OCI-LY7 (cell line): ENCODE measurements at regions not wholly inside any gene's neighbourhood (a gene's known extent, or its start where the extent isn't known, plus 50 kb on each side); places are given as distances from the start of the nearest gene placed in this dataset.

Source experiments
- EZH2phosphoT487 ChIP-seq: fragments of 200-600 bp; sonication (generic); IDR thresholded peaks from 2 replicates; pipeline ENCODE4 v1.6.1; 2018; ENCODE audit warnings: low read depth, borderline replicate concordance, mild to moderate bottlenecking, mixed run types, antibody characterized with exemption, low read length, moderate library complexity, mixed read lengths
- TF ChIP-seq, protein P1 (sequence below): fragments of 200-600 bp; sonication (generic); conservative IDR thresholded peaks from 2 replicates; pipeline ENCODE4 v1.5.1; 2014; ENCODE audit warnings: mild to moderate bottlenecking, antibody characterized with exemption, low read length, moderate library complexity, mixed read lengths

GRCh38 chrX:114472788-114473187 lies 111.1 kb upstream of the HTR2C start:
- TF ChIP-seq, protein P1, sequence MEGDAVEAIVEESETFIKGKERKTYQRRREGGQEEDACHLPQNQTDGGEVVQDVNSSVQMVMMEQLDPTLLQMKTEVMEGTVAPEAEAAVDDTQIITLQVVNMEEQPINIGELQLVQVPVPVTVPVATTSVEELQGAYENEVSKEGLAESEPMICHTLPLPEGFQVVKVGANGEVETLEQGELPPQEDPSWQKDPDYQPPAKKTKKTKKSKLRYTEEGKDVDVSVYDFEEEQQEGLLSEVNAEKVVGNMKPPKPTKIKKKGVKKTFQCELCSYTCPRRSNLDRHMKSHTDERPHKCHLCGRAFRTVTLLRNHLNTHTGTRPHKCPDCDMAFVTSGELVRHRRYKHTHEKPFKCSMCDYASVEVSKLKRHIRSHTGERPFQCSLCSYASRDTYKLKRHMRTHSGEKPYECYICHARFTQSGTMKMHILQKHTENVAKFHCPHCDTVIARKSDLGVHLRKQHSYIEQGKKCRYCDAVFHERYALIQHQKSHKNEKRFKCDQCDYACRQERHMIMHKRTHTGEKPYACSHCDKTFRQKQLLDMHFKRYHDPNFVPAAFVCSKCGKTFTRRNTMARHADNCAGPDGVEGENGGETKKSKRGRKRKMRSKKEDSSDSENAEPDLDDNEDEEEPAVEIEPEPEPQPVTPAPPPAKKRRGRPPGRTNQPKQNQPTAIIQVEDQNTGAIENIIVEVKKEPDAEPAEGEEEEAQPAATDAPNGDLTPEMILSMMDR = no peak
- no peak for TF ChIP-seq EZH2phosphoT487
